Cardiac fibroblast (primary cell): ENCODE measurements at regions not wholly inside any gene's neighbourhood (a gene's known extent, or its start where the extent isn't known, plus 50 kb on each side); places are given as distances from the start of the nearest gene placed in this dataset.

ENCODE experiments used
- DNase-seq, 2 donors: peaks; one replicate each; pipeline versions ENCODE4 v3.0.0 to v3.0.0-alpha.2; 2010; ENCODE audit warnings: low read depth in 2 of 2
- H3K4me3 ChIP-seq, 2 donors: replicated peaks in 1 of 2; 1 replicate in 1 of 2; 2 replicates in 1 of 2; pipeline ENCODE4 v1.5.1; 2011; ENCODE audit warnings: low read depth in 2 of 2, low read length in 2 of 2, mild to moderate bottlenecking in 2 of 2, moderate library complexity in 1 of 2
- CTCF ChIP-seq: IDR thresholded peaks from one replicate; pipeline ENCODE4 v1.5.1; 2011; ENCODE audit warnings: low read depth, mild to moderate bottlenecking, low read length, inconsistent platforms

- no peak for DNase-seq
- TF ChIP-seq CTCF, result no peak
- no peak overlapping the region for H3K4me3 ChIP-seq
Observed at GRCh38 chr6:102670735-102671134, 1277.2 kb downstream of the GRIK2 start.

GRCh38 chr6:102662851-102663250, 1269.3 kb downstream of the GRIK2 start:
- H3K4me3 ChIP-seq, result no peak overlapping the region
- DNase-seq, result no peak
- no peak for TF ChIP-seq CTCF

- TF ChIP-seq CTCF, result no peak
- no peak overlapping the region for H3K4me3 ChIP-seq
- no peak for DNase-seq
Observed at GRCh38 chr6:102660303-102660702, 1266.8 kb downstream of the GRIK2 start.

GRCh38 chr6:102655823-102656222, 1262.3 kb downstream of the GRIK2 start:
- no peak overlapping the region for H3K4me3 ChIP-seq
- no peak for DNase-seq
- TF ChIP-seq CTCF, result no peak

GRCh38 chr6:102641426-102641825, 1247.9 kb downstream of the GRIK2 start:
- H3K4me3 ChIP-seq, result no peak overlapping the region
- no peak for TF ChIP-seq CTCF
- no peak for DNase-seq

- no peak for TF ChIP-seq CTCF
- DNase-seq, result no peak
- H3K4me3 ChIP-seq, result no peak overlapping the region
Observed at GRCh38 chr6:102631921-102632320, 1238.4 kb downstream of the GRIK2 start.

GRCh38 chr6:102623201-102623600, 1229.7 kb downstream of the GRIK2 start:
- no peak overlapping the region for H3K4me3 ChIP-seq
- TF ChIP-seq CTCF, result no peak
- DNase-seq, result no peak
